Panc1 (cell line): ENCODE measurements at regions not wholly inside any gene's neighbourhood (a gene's known extent, or its start where the extent isn't known, plus 50 kb on each side); places are given as distances from the start of the nearest gene placed in this dataset.

Experiments
- REST ChIP-seq, 2 experiments: IDR thresholded peaks; 2 replicates each; pipeline ENCODE4 v1.6.1; 2011 to 2012; ENCODE audit warnings: low read depth in 2 of 2, control low read depth in 1 of 2, low read length in 1 of 2, mild to moderate bottlenecking in 1 of 2, moderate library complexity in 1 of 2; ENCODE audit not compliant: insufficient read depth in 1 of 2
- TCF7L2 ChIP-seq: IDR thresholded peaks from 2 replicates; pipeline ENCODE4 v1.6.1; 2011; ENCODE audit warnings: mild to moderate bottlenecking, low read depth, low read length, inconsistent platforms
- TF ChIP-seq, protein P1 (sequence below): fragments of 450-650 bp; IDR thresholded peaks from 2 replicates; pipeline ENCODE4 v1.5.1; 2017; ENCODE audit warnings: mild to moderate bottlenecking

DNA sequence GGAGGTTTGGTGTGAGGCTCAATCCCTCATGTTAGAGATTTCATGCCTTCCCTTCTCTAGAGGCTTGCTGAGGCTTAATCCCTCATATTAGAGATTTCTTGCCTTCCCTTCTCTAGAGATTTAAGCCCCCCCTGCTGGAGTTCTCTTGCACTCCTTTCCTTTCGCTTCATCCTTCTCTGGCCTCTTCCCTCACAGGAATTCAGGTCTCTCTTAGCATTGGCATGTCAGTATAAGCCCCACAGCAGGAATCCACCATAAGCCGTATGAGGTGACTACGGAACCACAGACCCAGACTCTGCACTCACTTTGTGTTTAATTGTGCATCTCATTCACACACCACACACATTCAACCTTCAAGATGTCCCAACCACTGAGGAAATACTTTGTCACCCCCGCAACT lies 338.6 kb upstream of the POU1F1 start:
- no peak for TF ChIP-seq TCF7L2
- TF ChIP-seq, protein P1, sequence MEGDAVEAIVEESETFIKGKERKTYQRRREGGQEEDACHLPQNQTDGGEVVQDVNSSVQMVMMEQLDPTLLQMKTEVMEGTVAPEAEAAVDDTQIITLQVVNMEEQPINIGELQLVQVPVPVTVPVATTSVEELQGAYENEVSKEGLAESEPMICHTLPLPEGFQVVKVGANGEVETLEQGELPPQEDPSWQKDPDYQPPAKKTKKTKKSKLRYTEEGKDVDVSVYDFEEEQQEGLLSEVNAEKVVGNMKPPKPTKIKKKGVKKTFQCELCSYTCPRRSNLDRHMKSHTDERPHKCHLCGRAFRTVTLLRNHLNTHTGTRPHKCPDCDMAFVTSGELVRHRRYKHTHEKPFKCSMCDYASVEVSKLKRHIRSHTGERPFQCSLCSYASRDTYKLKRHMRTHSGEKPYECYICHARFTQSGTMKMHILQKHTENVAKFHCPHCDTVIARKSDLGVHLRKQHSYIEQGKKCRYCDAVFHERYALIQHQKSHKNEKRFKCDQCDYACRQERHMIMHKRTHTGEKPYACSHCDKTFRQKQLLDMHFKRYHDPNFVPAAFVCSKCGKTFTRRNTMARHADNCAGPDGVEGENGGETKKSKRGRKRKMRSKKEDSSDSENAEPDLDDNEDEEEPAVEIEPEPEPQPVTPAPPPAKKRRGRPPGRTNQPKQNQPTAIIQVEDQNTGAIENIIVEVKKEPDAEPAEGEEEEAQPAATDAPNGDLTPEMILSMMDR = no peak
- no peak for TF ChIP-seq REST (IDR thresholded peaks at IDR 0.05; ENCODE audit: insufficient read depth in 1 of 2, low read depth in 2 of 2, low read length in 1 of 2)
